Adrenal gland (tissue), 9 donors: ENCODE measurements at regions not wholly inside any gene's neighbourhood (a gene's known extent, or its start where the extent isn't known, plus 50 kb on each side); places are given as distances from the start of the nearest gene placed in this dataset.
A peak's percentile ranks its signal among the peaks of the same experiment; 100 is the strongest.

ENCODE experiments used
- DNase-seq, 7 donors: peaks; one replicate each; pipeline ENCODE4 v3.0.0-alpha.2; 2019 to 2020
- H3K27ac ChIP-seq, 5 donors: fragments of 200-600 bp; sonication (generic) in 4 of 5; 1 replicate in 3 of 5; 2 replicates in 2 of 5; pipeline versions ENCODE4 v1.5.1 to v1.8.0; 2016 to 2020; ENCODE audit warnings: mild to moderate bottlenecking in 1 of 5
- H3K27me3 ChIP-seq: fragments of 200-600 bp; 2 replicates; pipeline ENCODE4 v1.8.0; 2021
- H3K36me3 ChIP-seq, 2 donors: fragments of 200-600 bp; replicated peaks in 1 of 2; 1 replicate in 1 of 2; 2 replicates in 1 of 2; pipeline versions ENCODE4 v1.5.1 to v1.8.0; 2018 to 2022
- H3K4me1 ChIP-seq, 2 donors: fragments of 200-600 bp; replicated peaks in 1 of 2; 1 replicate in 1 of 2; 2 replicates in 1 of 2; pipeline versions ENCODE4 v1.5.1 to v1.8.0; 2018 to 2021
- H3K4me3 ChIP-seq, 4 donors: fragments of 200-600 bp; sonication (generic) in 3 of 4; one replicate each; pipeline ENCODE4 v1.5.1; 2016 to 2018
- H3K9me3 ChIP-seq, 3 donors: fragments of 200-600 bp; sonication (generic) in 1 of 3; replicated peaks in 1 of 3; 1 replicate in 2 of 3; 2 replicates in 1 of 3; pipeline versions ENCODE4 v1.5.1 to v1.8.0; 2016 to 2021
- CTCF ChIP-seq, 6 experiments: fragments of 450-650 bp in 4 of 6; fragments of 200-600 bp in 2 of 6; sonication (generic) in 1 of 6; IDR thresholded peaks; 1 replicate in 5 of 6; 2 replicates in 1 of 6; pipeline versions ENCODE4 v1.5.1 to v1.8.0; 2016 to 2021; ENCODE audit warnings: antibody characterized with exemption in 6 of 6, mild to moderate bottlenecking in 2 of 6, moderate library complexity in 1 of 6
- POLR2A ChIP-seq, 2 donors: fragments of 450-650 bp; IDR thresholded peaks; one replicate each; pipeline ENCODE4 v1.6.1; 2017; ENCODE audit warnings: antibody characterized with exemption in 2 of 2, mild to moderate bottlenecking in 2 of 2, moderate library complexity in 1 of 2
- WGBS, 4 donors: extraction: QIAGEN DNeasy Blood & Tissue Kit in 2 of 4; methylation state at CpG; one replicate each; pipeline versions ENCODE4 v1.1.5 to v1.1.7; 2013 to 2017; 5-methylcytosine and 5-hydroxymethylcytosine counted together
- intact Hi-C, 2 donors: fragments of 100-400 bp; cut with DNase I; formaldehyde crosslinking; loops; one replicate each; pipeline versions ENCODE4 v1.14.1 to v1.15.0; 2022 to 2023
- donor health status: healthy with polysubstance abuse.
- donor health status: Bipolar disorder and iron deficiency.
- donor health status: DM: yes; HTN: yes; CAD: no.
- donor health status: DM: no; HTN: no; CAD: no.
- donor health status: DM: no; HTN: no; CAD: no.

- no peak for DNase-seq
- WGBS, 4 donors = 89 to 95% (median 93%) methylated on average over 3 of the region's 3 CpGs
- TF ChIP-seq CTCF (IDR thresholded peaks at IDR 0.05) (no peak), POLR2A (IDR thresholded peaks at IDR 0.05) (no peak)
Observed at GRCh38 chr1:67893126-67893495, 59.8 kb upstream of the GNG12 start.

GRCh38 chr1:67892476-67893125, 59.3 kb upstream of the GNG12 start:
- Histone ChIP-seq H3K27ac (no peak overlapping the region), H3K27me3 (no peaks in the 10 kb centered on the region), H3K36me3 (no peaks in the 10 kb centered on the region), H3K4me1 (no peaks in the 10 kb centered on the region), H3K9me3 (no peaks in the 10 kb centered on the region), H3K4me3 (no peak overlapping the region)
- no peak for DNase-seq
- intact Hi-C loops = no loop called here
- TF ChIP-seq POLR2A (IDR thresholded peaks at IDR 0.05) (no peak), CTCF (IDR thresholded peaks at IDR 0.05) (no peak)
- 59 to 81% (median 62%) methylated on average over 3 of the region's 3 CpGs for WGBS, 4 donors

More at GRCh38 chr1:67893126-67893495, 59.8 kb upstream of the GNG12 start:
- no peaks in the 10 kb centered on the region for H3K9me3 ChIP-seq
- H3K36me3 ChIP-seq = no peaks in the 10 kb centered on the region
- no peaks in the 10 kb centered on the region for H3K4me1 ChIP-seq
- no peak overlapping the region for H3K4me3 ChIP-seq
- H3K27me3 ChIP-seq = no peaks in the 10 kb centered on the region
- intact Hi-C loops = no loop called here
- H3K27ac ChIP-seq = no peak overlapping the region

GRCh38 chr1:67890857-67891256, 57.6 kb upstream of the GNG12 start:
- Histone ChIP-seq H3K36me3 (no peaks in the 10 kb centered on the region), H3K27me3 (no peaks in the 10 kb centered on the region), H3K27ac (no peak overlapping the region), H3K9me3 (no peaks in the 10 kb centered on the region), H3K4me1 (no peaks in the 10 kb centered on the region), H3K4me3 (no peak overlapping the region)
- 73 to 100% (median 99%) methylated on average over 1 of the region's 1 CpG for WGBS, 4 donors
- no peak for DNase-seq
- no peak for TF ChIP-seq POLR2A (IDR thresholded peaks at IDR 0.05)
- no peak for TF ChIP-seq CTCF (IDR thresholded peaks at IDR 0.05)
- intact Hi-C loops = no loop called here

- Histone ChIP-seq H3K27me3 (no peaks in the 10 kb centered on the region), H3K4me1 (no peaks in the 10 kb centered on the region), H3K9me3 (no peaks in the 10 kb centered on the region), H3K36me3 (no peaks in the 10 kb centered on the region), H3K4me3 (no peak overlapping the region), H3K27ac (no peak overlapping the region)
- TF ChIP-seq CTCF (IDR thresholded peaks at IDR 0.05) = no peak
- TF ChIP-seq POLR2A (IDR thresholded peaks at IDR 0.05) = no peak
- DNase-seq = peak in 5 of 7 donors; percentile 22 to 33 (median 31)
- intact Hi-C loops = no loop called here
Observed at GRCh38 chr1:67889953-67890567, 56.8 kb upstream of the GNG12 start.
